ENCODE measurements at regions not wholly inside any gene's neighbourhood (a gene's known extent, or its start where the extent isn't known, plus 50 kb on each side); places are given as distances from the start of the nearest gene placed in this dataset.

GRCh38 chr1:242623119-242623518 is 98.6 kb upstream of the PLD5 start (continued):
- TF ChIP-seq RAD21 (IDR thresholded peaks at IDR 0.05; ENCODE audit: insufficient read depth, low read depth, low read length): no peak

GRCh38 chr1:242613266-242613815 is 88.8 kb upstream of the PLD5 start:
- ChIA-PET RAD21 (ENCODE audit: unreplicated experiment) (no interaction called here), SMC1A (ENCODE audit: uncharacterized antibody, unreplicated experiment) (no interaction called here)

More at GRCh38 chr1:242613266-242613815, 88.8 kb upstream of the PLD5 start:
- in situ Hi-C loops (cut with MboI): no loop called here
- POLR2A ChIA-PET: no interaction called here
- CTCF ChIA-PET: no interaction called here
- BruUV-seq (replicated peaks): no TSS peak
- H3K9me3 ChIP-seq (replicated peaks; ENCODE audit: control insufficient read depth, insufficient read depth, low read length): no peaks in the 10 kb centered on the region
- DNase-seq (ENCODE audit: low read depth, low spot score): no peak
- intact Hi-C loops (cut with micrococcal nuclease; ENCODE audit: unreplicated experiment): no loop called here
- no peaks in the 10 kb centered on the region for H3K27me3 ChIP-seq (replicated peaks in 1 of 2; ENCODE audit: control insufficient read depth in 2 of 2, insufficient read depth in 2 of 2, low read length in 1 of 2)
- FAIRE-seq: no peak
- no peak overlapping the region for H2AFZ ChIP-seq (ENCODE audit: control insufficient read depth, low read depth, low read length)
- H3K27ac ChIP-seq (ENCODE audit: control insufficient read depth, insufficient read depth): no peak overlapping the region
- ATAC-seq: no peak
- H3K4me3 ChIP-seq: no peak overlapping the region
- no peaks in the 10 kb centered on the region for H4K20me1 ChIP-seq (ENCODE audit: control insufficient read depth, insufficient read depth)
- H3K4me2 ChIP-seq (ENCODE audit: control insufficient read depth, insufficient read depth): no peak overlapping the region
- no peak overlapping the region for H3K9ac ChIP-seq (ENCODE audit: control insufficient read depth, insufficient read depth, low read length)
- H3K4me1 ChIP-seq (ENCODE audit: control insufficient read depth, insufficient read depth, low read length): no peaks in the 10 kb centered on the region
- no peaks in the 10 kb centered on the region for H3K36me3 ChIP-seq (ENCODE audit: control insufficient read depth in 2 of 2, insufficient read depth in 2 of 2, low read length in 1 of 2)
- no peak for TF ChIP-seq HDGF (IDR thresholded peaks at IDR 0.05)
- TF ChIP-seq CBX3 (IDR thresholded peaks at IDR 0.05; ENCODE audit: borderline replicate concordance, low read depth): no peak
- no peak for TF ChIP-seq SIN3A (IDR thresholded peaks at IDR 0.05; ENCODE audit: low read depth, low read length)
- no peak for TF ChIP-seq SP1 (IDR thresholded peaks at IDR 0.05; ENCODE audit: low read depth, low read length)
- no peak for TF ChIP-seq SUPT20H (IDR thresholded peaks at IDR 0.05; ENCODE audit: borderline replicate concordance, control insufficient read depth, low read depth, low read length)
- TF ChIP-seq GATAD2B (conservative IDR thresholded peaks at IDR 0.05; ENCODE audit: low read depth): no peak
- TF ChIP-seq SKIL (IDR thresholded peaks at IDR 0.05; ENCODE audit: low read depth, poor library complexity, severe bottlenecking): no peak
- TF ChIP-seq HSF1 (IDR thresholded peaks at IDR 0.05; ENCODE audit: low read depth, low read length): no peak
- no peak for TF ChIP-seq SUZ12 (IDR thresholded peaks at IDR 0.05; ENCODE audit: unreplicated experiment)
- TF ChIP-seq POLR2AphosphoS2 (IDR thresholded peaks at IDR 0.05; ENCODE audit: low read depth, low read length): no peak
- no peak for TF ChIP-seq CBX5 (IDR thresholded peaks at IDR 0.05; ENCODE audit: low read depth)
- no peak for TF ChIP-seq ETV6 (conservative IDR thresholded peaks at IDR 0.05 in 1 of 2, IDR thresholded peaks at IDR 0.05 in 1 of 2; ENCODE audit: borderline replicate concordance in 1 of 2, low read depth in 1 of 2)
- TF ChIP-seq HDAC2 (IDR thresholded peaks at IDR 0.05): no peak
- no peak for TF ChIP-seq CEBPB (IDR thresholded peaks at IDR 0.05; ENCODE audit: borderline replicate concordance in 1 of 2, low read depth in 2 of 2, low read length in 2 of 2)
- no peaks in the 10 kb centered on the region for H3K79me2 ChIP-seq (ENCODE audit: control insufficient read depth, insufficient read depth, low read length)

Data from GM12878 (cell line).